HG02970 (cell line): ENCODE measurements at regions not wholly inside any gene's neighbourhood (a gene's known extent, or its start where the extent isn't known, plus 50 kb on each side); places are given as distances from the start of the nearest gene placed in this dataset.
"Not testable (repeated sequence)": the region's sequence is repeated elsewhere in the genome, so short reads cannot be mapped to it uniquely, and the experiment has no call there.

Experiments used
- ATAC-seq: cut with Tn5 transposase; IDR thresholded peaks from one replicate; pipeline ENCODE4 v1.9.1; 2021; ENCODE audit warnings: mild to moderate bottlenecking, moderate library complexity, moderate number of reproducible peaks; ENCODE audit not compliant: unreplicated experiment, low FRiP score

- ATAC-seq, result no peak
Observed at GRCh38 chr4:86472377-86473019, 112.6 kb upstream of the MAPK10 start.

- not testable (repeated sequence) for ATAC-seq
Observed at GRCh38 chr4:86478151-86478550, 116.0 kb upstream of the PTPN13 start.

- ATAC-seq, result no peak
Observed at GRCh38 chr4:86481440-86481839, 112.7 kb upstream of the PTPN13 start.

GRCh38 chr4:86482306-86483172 lies 111.6 kb upstream of the PTPN13 start:
- ATAC-seq, result no peak

GRCh38 chr4:86483173-86483490 lies 111.0 kb upstream of the PTPN13 start:
- ATAC-seq, result no peak

- no peak for ATAC-seq
Observed at GRCh38 chr4:86483773-86484172, 110.3 kb upstream of the PTPN13 start.

- ATAC-seq, result no peak
Observed at GRCh38 chr4:86484241-86484640, 109.9 kb upstream of the PTPN13 start.

GRCh38 chr4:86487738-86488348 lies 106.3 kb upstream of the PTPN13 start:
- no peak for ATAC-seq

GRCh38 chr4:86493460-86493859 lies 100.7 kb upstream of the PTPN13 start:
- ATAC-seq, result no peak

GRCh38 chr4:86496094-86497080 lies 97.7 kb upstream of the PTPN13 start:
- ATAC-seq, result no peak

GRCh38 chr4:86497131-86497530 lies 97.0 kb upstream of the PTPN13 start:
- no peak for ATAC-seq

- peak; percentile 70 for ATAC-seq
Observed at GRCh38 chr4:86497980-86498862, 95.9 kb upstream of the PTPN13 start.

GRCh38 chr4:86498863-86499166 lies 95.3 kb upstream of the PTPN13 start:
- ATAC-seq, result no peak

- no peak for ATAC-seq
Observed at GRCh38 chr4:86500527-86500926, 93.6 kb upstream of the PTPN13 start.

- ATAC-seq, result no peak
Observed at GRCh38 chr4:86502081-86502480, 92.0 kb upstream of the PTPN13 start.

- ATAC-seq, result no peak
Observed at GRCh38 chr4:86506591-86506990, 87.5 kb upstream of the PTPN13 start.

- no peak for ATAC-seq
Observed at GRCh38 chr4:86508436-86508835, 85.7 kb upstream of the PTPN13 start.

- no peak for ATAC-seq
Observed at GRCh38 chr4:86511590-86511989, 82.5 kb upstream of the PTPN13 start.

- ATAC-seq, result no peak
Observed at GRCh38 chr4:86512631-86513030, 81.5 kb upstream of the PTPN13 start.

GRCh38 chr4:86515963-86516362 lies 78.2 kb upstream of the PTPN13 start:
- ATAC-seq, result not testable (repeated sequence)
